ENCODE measurements at regions not wholly inside any gene's neighbourhood (a gene's known extent, or its start where the extent isn't known, plus 50 kb on each side); places are given as distances from the start of the nearest gene placed in this dataset.
"Not testable (repeated sequence)": the region's sequence is repeated elsewhere in the genome, so short reads cannot be mapped to it uniquely, and the experiment has no call there.

DNA sequence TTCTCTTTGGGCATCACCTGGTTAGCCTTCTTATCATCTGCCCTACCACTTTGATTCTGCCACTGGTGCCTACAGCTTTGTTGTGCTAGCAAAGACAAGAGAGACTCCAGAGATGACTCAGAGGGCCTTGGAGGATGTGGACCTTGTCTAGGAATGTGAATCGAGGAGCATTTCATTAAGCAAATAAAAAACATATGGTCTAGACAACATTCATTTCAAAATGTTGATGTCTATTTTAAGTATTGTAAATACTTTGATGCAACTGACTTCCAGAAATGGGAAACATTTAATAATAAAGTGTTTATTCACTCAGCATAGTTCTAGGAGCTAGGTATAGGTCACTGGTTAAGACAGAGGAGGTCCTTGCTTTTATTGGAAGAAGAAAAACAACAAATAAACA, 195.5 kb downstream of the CDCA7 start:
- DNase-seq (ENCODE audit: low read depth): peak; percentile 91

DNA sequence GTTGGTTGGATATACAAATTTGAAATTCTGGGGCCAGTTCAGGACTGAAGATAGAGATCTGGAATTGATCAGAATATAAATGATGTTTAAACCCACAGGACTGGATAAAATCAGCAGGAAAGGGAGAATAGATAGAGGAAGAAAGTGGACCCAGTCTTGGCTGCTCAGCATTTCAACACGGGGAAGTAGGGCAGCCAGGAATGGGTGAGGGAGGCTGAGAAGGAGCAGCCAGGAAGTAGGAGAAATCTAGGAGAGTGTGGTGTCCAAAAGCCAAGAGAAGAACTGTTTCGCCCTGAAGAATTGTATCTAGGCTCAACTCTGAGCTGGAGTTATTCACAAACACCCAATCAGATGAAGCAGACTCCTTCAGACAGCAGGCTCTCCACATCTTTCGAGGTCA, 197.9 kb downstream of the CDCA7 start:
- no peak for DNase-seq (ENCODE audit: low read depth)

DNA sequence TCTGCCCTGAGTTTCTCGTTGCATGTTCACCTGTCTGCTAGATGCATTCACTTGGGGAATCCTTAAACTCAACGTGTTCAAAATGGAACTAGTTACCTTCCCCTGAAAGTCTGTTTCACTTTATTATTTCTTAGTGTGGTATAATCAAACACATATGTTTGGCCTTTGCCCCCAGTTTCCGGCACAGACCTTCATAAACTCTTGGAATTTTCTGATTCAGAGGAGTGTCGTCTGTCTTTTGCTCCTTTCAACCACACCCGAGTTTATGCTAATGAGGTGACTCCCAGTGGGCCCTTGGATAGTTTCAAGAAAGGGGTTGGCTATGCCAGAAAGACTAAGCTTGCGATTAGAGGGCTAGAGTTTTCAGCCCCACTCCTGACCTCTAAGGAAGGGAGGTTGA, 198.9 kb downstream of the CDCA7 start:
- DNase-seq (ENCODE audit: low read depth): peak; percentile 87

DNA sequence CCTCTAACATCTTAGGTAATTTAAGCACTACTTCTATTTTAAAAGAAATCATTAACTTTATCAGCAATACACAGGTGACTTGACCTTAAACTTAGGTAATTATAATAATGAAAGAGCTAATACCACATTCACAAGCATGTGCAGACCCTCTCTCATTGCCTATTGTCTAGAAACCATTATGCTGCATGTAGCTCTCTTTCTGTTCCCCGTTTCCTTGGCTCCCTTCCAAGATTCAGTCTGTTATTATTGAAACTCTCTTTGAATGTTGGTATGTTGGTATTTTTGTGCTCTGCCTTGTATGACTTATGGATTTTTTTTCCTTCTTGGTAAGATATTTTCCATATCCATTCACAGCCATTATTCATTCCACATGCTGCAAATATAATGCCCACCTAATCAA, 201.2 kb downstream of the CDCA7 start:
- peak; percentile 48 for DNase-seq (ENCODE audit: low read depth)

DNA sequence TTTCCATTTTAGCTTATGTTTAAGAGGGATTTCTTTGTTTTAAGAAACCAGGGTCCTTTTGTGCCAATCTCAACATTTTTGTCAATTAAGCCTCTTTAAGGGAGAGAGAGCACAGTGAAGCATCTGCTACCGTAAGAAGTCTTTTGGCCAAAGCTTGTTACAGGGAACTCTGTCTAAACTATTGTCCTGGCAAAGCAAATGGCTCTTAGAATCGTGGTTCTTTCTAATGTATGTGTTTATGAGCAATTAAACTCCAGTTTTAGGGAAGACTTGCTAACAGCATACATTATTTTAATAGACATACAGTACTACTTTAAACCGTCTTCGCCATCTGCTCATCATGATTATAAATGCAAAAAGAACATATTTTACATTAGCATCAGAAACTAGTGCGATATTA, 202.1 kb downstream of the CDCA7 start:
- no peak for DNase-seq (ENCODE audit: low read depth)

DNA sequence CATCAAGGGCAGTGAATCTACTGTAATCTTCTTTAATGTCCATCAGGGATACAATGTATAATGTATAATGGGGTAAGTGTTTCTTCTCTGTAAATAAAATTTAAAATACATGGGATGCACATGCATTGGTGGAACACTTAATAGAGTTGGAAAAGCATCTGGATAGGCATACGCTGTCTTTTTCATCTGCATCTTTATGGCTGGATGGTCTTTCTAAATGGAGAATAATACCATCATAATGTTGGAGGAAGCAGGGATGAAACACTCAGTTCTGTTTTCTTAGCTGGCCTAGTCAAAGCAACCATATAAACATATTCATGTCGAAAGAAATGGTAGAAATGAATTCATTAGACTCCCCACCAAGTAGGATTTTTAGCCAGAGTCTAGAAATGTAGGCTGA, 202.8 kb downstream of the CDCA7 start:
- no peak for DNase-seq (ENCODE audit: low read depth)

DNA sequence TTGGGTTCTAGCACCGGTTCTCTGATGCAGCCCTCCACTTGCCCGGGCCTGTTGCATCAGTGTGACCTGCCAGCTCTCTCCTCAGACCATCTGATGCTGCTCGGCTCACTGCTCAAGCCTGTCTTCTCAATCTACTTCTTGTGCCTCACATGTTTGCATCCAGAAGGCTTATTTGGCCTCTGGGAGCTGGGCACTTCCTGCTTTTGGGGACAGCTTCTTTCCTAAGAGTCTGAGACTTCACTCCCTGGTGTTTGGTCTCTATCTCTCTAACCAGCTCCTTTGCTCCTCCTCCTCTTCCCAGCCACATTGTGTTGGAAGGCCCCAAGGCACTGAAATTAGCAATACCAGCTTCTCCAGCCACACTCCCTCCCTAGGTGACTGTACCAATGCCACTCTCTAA, 212.8 kb downstream of the CDCA7 start:
- no peak for DNase-seq (ENCODE audit: low read depth)

DNA sequence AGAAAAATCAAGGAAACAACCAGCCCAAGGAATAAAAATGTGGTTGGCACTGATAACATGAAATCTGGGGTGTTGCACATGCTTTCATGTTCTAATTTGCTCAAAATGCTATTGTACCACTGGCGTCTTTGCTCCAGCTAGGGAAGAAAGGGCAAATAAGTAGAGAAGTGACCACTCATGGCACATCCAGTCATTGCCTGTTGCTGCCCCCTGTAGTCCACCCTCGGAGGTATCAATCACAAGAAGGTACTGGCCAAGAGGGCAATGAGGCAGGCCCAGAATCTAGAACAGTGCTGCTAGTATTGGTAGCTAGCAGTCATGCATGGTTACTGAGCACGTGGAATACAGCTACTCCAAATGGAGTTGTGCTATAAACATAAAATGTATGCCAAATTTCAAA, 213.4 kb downstream of the CDCA7 start:
- DNase-seq (ENCODE audit: low read depth): peak; percentile 55

DNA sequence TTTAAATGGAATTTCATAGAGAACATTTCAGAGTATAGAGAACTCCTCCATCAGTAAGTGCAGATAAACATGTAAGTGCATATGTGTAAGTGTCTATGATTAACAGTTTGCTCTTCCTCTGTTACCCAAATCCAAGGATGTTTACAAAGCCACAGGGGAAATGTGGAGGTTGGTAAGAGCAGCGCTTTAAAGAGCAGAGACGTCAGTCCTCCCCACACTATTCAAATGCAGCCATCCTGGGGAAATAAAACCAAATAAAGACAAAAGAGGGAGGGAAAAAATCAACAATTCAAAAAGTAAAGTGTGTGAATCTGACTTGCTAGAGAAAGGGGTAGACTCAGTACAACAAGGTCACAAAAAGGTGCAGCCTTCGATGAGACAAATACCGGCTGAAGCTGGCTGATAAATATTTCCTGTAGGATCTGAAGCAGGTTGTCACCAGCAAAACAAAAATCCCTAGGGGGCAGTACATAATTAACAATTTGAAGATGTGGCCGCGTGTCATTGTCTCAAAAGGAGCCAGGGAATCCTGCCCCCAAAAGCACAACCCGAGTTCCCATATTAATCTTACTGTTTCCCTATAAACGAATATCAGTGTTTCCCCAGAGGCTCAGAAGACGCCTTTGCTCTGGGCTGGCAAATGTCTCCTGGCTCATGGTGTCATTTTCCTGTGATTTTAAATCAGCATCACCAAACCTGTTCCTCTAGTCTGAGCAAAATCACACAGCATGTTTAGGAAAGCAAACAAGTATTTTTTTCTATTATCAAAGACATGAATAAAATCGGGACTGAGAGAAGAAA, 216.5 kb downstream of the CDCA7 start:
- DNase-seq (ENCODE audit: low read depth): peak; percentile 61

DNA sequence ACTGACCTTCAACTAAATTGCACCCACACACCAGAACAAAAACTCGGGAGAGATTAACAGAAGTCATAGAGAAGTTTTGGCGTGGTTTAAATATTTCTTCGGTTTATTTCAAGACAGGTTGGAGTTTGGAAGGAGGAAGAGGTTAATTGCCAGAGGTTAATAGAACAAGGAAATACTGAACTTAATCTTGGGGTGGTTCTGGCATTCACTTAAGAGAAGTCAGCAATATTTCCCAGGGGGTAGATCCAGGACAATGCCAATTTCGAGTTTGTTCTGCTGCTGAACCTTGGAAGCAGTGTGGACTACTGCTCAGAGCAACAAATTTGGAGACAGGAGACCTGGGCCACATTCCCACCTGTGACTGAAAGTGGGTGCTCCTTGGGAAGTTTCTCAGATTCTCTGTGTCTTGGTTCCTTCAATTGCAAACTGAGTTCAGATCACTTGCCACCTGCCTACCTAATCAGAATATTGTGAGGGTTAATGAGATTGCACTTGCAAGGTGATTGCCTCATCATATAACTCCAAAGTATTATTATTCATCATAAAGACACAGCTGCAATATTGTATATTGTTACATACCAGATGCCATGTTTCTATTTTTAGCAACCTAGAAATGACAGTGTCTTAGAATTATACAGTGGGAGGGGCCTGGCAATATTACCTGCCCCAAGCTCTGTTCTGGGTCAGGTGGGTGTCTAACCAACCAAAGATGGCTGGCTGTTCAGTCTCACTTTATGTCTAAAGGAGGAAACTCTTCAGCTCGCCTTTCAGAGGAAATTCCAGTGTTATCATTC, 217.4 kb downstream of the CDCA7 start:
- DNase-seq (ENCODE audit: low read depth): no peak

DNA sequence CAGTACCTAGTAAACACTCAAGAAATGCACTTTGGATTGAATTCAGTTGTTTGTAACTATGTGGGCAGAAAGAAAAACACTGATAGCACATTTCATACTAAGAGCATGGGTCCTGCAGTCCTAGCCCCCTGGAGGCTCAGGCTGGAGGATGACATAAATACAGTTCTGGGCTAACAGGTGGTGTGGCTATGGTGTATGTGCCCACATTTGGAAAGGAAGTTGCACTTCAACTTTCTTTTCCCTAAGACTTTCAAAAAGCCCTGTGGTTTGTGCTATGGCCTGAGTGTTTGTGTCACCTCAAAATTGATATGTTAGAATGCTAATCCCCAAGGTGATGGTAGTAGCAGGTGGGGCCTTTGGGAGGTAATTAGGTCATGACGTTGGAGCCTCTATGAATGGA, 218.2 kb downstream of the CDCA7 start:
- DNase-seq (ENCODE audit: low read depth): no peak

DNA sequence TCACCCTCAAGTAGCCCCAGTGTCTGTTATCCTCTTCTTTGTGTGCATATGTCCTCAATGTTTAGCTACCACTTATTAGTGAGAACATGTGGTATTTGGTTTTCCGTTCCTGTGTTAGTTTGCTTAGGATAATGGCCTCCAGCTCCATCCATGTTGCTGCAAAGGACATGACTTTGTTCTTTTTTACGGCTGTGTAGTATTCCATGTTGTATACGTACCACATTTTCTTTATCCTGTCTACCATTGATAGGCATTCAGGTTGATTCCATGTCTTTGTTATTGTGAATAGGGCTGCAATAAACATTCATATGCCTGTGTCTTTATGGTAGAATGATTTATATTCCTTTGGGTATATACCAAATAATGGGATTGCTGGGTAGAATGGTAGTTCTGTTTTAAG, 219.1 kb downstream of the CDCA7 start:
- DNase-seq (ENCODE audit: low read depth): not testable (repeated sequence)

DNA sequence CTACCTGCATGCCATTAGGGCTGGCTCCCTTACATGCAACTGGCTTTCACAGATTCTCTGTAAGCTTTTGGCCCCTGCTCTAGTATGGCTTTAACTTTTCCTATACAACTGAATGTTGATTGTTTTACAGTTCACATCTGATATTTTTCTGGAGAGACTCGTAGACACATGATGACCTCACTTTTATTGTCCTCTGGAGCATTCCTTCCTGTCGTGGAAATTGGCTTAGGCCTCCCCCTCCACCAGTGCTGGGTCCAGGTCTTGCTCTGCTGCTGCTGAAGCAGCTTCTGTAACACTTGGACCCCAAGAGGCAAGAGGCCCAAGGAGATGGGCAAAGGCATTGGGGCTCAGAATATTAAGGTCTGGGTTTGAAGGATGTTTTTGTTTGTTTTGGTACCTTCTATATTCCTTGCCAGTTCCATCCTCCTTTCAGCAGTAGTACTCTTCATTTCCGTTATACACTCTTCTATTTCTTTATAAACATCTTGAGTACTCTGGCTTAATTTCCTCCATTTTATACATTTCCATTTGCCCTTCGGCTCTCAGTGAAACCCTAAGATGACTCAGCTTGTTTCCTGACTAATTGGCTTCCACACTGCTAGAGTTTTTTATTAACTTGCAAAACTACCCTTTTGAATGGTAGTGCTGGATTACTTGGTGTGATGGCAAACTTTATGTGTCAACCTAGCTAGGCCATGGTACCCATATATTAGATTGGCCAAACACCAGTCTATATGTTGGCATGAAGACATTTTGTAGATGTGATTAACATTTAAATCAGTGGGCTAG, 219.8 kb downstream of the CDCA7 start:
- peak; percentile 80 for DNase-seq (ENCODE audit: low read depth)

DNA sequence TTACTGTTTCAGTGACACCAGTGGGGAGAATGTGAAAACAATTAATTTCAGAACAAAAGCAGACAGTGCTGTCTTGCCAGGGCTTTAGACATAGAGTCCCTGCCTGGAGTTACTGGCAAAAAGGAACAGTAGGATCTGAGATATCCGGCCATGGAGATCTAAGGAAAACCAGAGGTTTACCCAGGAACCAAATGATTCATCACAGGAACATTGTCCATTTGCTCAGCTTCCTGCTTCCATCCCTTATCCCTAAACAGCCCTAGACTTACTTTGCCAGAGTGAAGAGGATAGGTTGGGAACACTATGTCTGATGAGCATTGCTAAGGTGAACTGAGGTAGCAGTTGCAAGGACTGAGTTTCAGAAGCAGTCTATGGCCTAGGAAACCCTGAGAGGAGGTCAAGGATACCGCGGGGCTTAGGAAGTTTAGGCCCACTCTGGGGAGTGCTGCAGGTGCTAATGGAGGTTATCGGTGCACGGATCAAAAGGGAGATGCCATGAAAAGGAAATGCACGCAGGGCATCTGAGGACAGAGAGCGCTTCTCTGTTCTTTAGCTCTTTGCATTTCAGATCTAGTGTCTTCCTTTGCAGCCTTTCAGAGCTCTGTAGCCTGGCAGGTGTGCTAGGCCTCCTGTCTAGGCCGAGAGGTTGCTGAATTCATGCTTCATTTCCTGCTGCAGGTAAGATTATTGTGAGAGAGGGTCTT, 223.9 kb downstream of the CDCA7 start:
- peak; percentile 42 for DNase-seq (ENCODE audit: low read depth)

DNA sequence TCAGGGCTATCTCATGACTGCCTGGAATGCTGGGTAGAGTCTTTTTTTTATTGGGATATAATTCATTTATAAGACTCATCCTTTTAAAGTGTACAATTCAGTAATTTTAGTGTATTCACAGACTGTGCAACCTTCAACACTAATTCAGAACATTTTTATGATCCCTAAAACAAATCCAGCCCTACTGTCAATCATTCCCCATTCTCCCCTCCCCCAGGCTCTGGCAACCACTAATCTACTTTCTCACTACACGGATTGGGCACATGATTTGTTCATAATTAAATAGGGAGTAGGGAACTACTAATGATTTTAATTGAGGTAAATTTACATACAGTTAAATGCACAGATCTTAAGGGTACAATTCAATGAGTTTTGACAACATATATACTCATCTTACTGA, 225.7 kb downstream of the CDCA7 start:
- no peak for DNase-seq (ENCODE audit: low read depth)

DNA sequence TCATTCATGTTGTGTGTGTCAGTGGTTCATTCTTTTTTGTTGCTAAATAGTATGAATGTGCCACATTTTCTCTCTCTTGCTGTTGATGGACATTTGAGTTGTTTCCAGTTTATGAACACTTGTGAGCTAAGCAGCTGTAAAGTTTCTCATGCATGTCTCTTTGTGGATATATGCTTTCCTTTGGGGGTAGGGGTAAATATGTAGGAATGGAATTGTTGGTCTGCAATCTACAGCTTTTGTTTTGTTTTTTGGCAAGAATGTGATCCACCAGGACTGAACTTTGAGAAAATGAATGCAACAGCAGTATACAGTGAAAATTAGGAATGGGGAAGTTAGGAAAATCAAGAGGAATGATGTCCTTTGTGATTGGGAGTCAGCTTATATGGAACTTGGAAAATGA, 226.3 kb downstream of the CDCA7 start:
- DNase-seq (ENCODE audit: low read depth): no peak

DNA sequence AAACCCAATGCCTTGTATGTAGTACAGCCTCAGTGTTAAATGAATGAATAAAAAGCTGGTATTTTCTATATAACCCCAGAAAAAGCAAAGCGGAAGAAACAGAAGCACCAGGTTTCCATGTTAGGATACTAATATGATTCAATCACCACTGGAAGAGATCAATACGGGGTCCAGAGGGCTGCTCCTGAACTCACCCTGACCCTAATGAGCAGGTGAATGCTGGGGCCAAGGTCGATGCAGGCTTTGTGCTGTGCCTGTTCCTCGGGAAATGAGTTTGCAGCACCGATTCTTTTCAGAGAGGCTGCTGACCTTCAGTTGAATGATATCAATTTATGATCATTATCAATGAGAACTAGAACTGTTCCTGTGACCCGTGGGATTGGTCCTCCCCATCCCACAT, 228.5 kb downstream of the CDCA7 start:
- no peak for DNase-seq (ENCODE audit: low read depth)

DNA sequence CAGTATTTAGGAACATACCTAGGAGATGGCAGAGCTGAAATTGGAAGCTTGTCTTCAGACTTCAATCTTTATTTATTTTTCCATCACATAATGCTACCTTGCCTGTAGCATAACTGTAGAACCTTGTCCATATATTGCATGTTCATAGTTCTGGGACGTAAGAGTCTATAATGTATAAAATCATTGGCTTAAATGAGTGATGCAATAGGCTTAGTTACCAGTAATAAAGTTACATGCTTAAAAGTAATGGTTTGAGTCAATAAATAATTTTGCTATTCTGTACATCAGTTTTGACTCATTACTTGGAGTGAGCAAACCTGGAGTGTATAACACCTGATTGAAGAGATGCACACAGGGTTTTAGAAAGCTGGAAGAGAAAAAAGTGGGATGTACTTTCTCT, 229.3 kb downstream of the CDCA7 start:
- DNase-seq (ENCODE audit: low read depth): no peak

DNA sequence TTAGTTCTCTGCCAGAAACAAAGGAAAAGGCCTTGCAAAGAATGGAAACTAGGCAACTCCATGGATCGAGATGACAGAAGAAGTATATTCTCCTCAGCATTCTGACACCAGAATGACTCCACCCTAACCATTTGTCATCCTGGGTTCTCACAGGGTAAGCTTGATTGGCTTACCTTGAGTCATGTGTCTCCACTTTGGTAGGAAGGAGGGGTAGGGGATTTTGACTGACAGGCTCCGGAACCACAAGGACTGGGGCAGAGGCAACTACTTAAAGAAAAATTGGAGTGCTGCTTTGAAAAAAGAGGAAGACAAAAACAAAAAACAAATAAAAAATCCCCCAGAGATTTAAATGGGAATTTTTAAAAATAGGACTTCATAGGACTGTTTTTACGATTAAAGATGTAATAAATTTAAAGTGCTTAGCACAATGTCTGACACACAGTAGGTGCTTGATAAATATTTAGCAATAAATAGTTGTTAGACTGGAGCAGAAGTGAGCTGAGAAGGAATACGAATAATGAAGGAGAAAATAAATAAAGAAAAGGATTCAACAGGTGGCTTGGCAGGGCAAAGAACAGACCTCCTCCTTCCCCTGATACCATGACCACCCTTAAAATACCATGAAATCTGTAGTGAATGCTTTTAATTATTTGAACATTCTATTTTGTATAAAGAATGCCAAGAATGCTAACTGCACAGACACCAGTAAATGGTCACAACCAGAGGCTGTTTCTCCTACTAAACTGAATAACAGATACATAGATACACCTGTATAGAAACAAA, 230.2 kb downstream of the CDCA7 start:
- peak; percentile 23 for DNase-seq (ENCODE audit: low read depth)

DNA sequence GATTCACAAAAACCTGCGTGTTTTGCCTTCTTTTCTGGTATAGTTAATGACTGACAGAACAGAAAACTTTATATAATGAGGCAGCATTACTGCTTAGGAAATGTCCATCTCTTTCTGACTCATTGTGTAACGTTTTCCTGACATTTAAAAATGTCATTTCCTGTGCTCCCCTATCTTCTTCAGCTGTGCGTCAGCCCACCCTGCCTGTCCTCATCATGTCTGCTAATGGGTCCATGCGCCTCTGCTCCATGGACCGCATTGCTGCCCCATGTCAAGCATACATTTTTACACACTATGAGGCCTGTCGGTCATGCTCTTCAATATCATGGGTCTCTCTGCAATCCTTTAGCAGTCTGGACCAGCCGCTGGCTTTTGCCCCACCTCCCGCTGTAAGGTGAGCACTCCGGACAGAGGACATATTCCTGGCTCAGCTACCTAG, 234.3 kb downstream of the CDCA7 start:
- DNase-seq (ENCODE audit: low read depth): peak; percentile 37

DNA sequence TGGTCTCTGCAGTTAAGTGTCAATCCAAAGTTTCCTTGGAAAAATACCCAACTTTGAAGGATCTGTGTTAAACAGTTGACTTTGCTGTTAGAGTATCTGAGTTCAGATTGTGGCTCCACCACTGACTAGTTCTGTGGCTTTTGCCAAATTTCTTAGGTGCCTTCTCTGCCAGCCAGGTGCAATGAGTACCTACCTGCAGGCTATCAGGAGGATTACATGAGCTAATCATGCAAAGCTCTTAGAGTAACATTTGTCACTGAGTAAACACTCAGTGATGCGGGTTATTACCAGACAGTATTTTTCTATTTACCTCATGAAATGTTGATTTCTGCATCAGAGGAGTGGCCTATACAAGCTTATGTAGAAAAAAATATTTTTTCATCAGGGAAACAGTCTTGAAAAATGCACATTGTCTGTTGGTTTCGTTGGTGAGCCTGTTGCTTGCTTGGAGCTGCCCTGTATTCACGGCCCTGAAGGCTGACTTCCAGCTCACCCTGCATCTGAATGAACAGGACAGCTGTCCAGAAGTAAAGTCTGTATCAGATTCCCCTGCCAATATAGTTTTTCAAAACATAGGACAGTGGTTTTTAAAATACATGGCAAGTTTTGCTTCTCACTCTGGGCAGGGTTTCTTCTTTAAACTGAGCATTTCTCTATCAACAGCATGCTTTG, 235.1 kb downstream of the CDCA7 start:
- no peak for DNase-seq (ENCODE audit: low read depth)
